Activated T-helper 2 cell treated with anti-CD3 and anti-CD28 coated beads, Interferon-gamma antibody, Interleukin-2, Interleukin-4, amounts not matched to agents 10 μg/mL and 5 μg/mL and 100 μg/mL, durations not matched to agents 14 hours and 24 hours and 36 hours (primary cell): ENCODE measurements at regions not wholly inside any gene's neighbourhood (a gene's known extent, or its start where the extent isn't known, plus 50 kb on each side); places are given as distances from the start of the nearest gene placed in this dataset.

Experiments used
- DNase-seq: peaks from one replicate; pipeline ENCODE4 v3.0.0; 2021; ENCODE audit warnings: low spot score
- H3K27ac Mint-ChIP-seq: one replicate; pipeline ENCODE4 v1.8.0; 2021; ENCODE audit warnings: mixed read lengths
- H3K27me3 Mint-ChIP-seq: one replicate; pipeline ENCODE4 v1.8.0; 2021; ENCODE audit warnings: low read depth, mixed read lengths
- H3K36me3 Mint-ChIP-seq: one replicate; pipeline ENCODE4 v1.8.0; 2021; ENCODE audit warnings: low read depth, mixed read lengths
- H3K4me1 Mint-ChIP-seq: one replicate; pipeline ENCODE4 v1.8.0; 2021; ENCODE audit warnings: low read depth, mixed read lengths
- H3K4me3 Mint-ChIP-seq: one replicate; pipeline ENCODE4 v1.8.0; 2021; ENCODE audit warnings: low read depth, mild to moderate bottlenecking, moderate library complexity, mixed read lengths
- H3K9me3 Mint-ChIP-seq: one replicate; pipeline ENCODE4 v1.8.0; 2021; ENCODE audit warnings: mixed read lengths
- intact Hi-C: fragments of 100-400 bp; cut with micrococcal nuclease; formaldehyde crosslinking; loops from one replicate; pipeline ENCODE4 v1.15.1; 2023

GRCh38 chr18:38052879-38053590 lies 487.4 kb upstream of the CELF4 start:
- Mint-ChIP-seq H3K27ac (no peak overlapping the region), H3K4me3 (no peak overlapping the region), H3K9me3 (no peaks in the 10 kb centered on the region), H3K4me1 (no peaks in the 10 kb centered on the region), H3K27me3 (no peaks in the 10 kb centered on the region), H3K36me3 (no peaks in the 10 kb centered on the region)
- intact Hi-C loops: no loop called here
- DNase-seq: no peak

- no peaks in the 10 kb centered on the region for H3K27me3 Mint-ChIP-seq
- H3K9me3 Mint-ChIP-seq: peaks cover 4% of the 10 kb centered on the region
- H3K4me3 Mint-ChIP-seq: no peak overlapping the region
- no peak overlapping the region for H3K27ac Mint-ChIP-seq
- intact Hi-C loops: no loop called here
- no peaks in the 10 kb centered on the region for H3K4me1 Mint-ChIP-seq
- no peak for DNase-seq
- H3K36me3 Mint-ChIP-seq: no peaks in the 10 kb centered on the region
Measured at GRCh38 chr18:38047820-38048219, 482.2 kb upstream of the CELF4 start.

- peaks cover 4% of the 10 kb centered on the region for H3K9me3 Mint-ChIP-seq
- no peak overlapping the region for H3K4me3 Mint-ChIP-seq
- no peaks in the 10 kb centered on the region for H3K36me3 Mint-ChIP-seq
- no peaks in the 10 kb centered on the region for H3K27me3 Mint-ChIP-seq
- intact Hi-C loops: no loop called here
- no peaks in the 10 kb centered on the region for H3K4me1 Mint-ChIP-seq
- no peak overlapping the region for H3K27ac Mint-ChIP-seq
- DNase-seq: no peak
Measured at GRCh38 chr18:38046651-38047050, 481.1 kb upstream of the CELF4 start.

GRCh38 chr18:38045845-38046244 lies 480.2 kb upstream of the CELF4 start:
- Mint-ChIP-seq H3K27ac (no peak overlapping the region), H3K4me3 (no peak overlapping the region), H3K4me1 (no peaks in the 10 kb centered on the region), H3K27me3 (no peaks in the 10 kb centered on the region), H3K9me3 (peaks cover 4% of the 10 kb centered on the region), H3K36me3 (no peaks in the 10 kb centered on the region)
- DNase-seq: no peak
- intact Hi-C loops: no loop called here

- DNase-seq: no peak
- Mint-ChIP-seq H3K4me3 (no peak overlapping the region), H3K27me3 (no peaks in the 10 kb centered on the region), H3K9me3 (peaks cover 4% of the 10 kb centered on the region), H3K4me1 (no peaks in the 10 kb centered on the region), H3K36me3 (no peaks in the 10 kb centered on the region), H3K27ac (no peak overlapping the region)
- intact Hi-C loops: no loop called here
Measured at GRCh38 chr18:38042211-38042890, 476.8 kb upstream of the CELF4 start.

- Mint-ChIP-seq H3K9me3 (peaks cover 2% of the 10 kb centered on the region), H3K36me3 (no peaks in the 10 kb centered on the region), H3K27me3 (no peaks in the 10 kb centered on the region), H3K27ac (no peak overlapping the region), H3K4me3 (no peak overlapping the region), H3K4me1 (no peaks in the 10 kb centered on the region)
- no peak for DNase-seq
- intact Hi-C loops: no loop called here
Measured at GRCh38 chr18:38038242-38038641, 472.6 kb upstream of the CELF4 start.

- intact Hi-C loops: no loop called here
- no peaks in the 10 kb centered on the region for H3K36me3 Mint-ChIP-seq
- no peaks in the 10 kb centered on the region for H3K9me3 Mint-ChIP-seq
- no peaks in the 10 kb centered on the region for H3K27me3 Mint-ChIP-seq
- DNase-seq: no peak
- H3K4me1 Mint-ChIP-seq: no peaks in the 10 kb centered on the region
- H3K27ac Mint-ChIP-seq: no peak overlapping the region
- no peak overlapping the region for H3K4me3 Mint-ChIP-seq
Measured at GRCh38 chr18:38035193-38035592, 469.6 kb upstream of the CELF4 start.

GRCh38 chr18:38033282-38033681 lies 467.7 kb upstream of the CELF4 start:
- no peaks in the 10 kb centered on the region for H3K9me3 Mint-ChIP-seq
- intact Hi-C loops: no loop called here
- H3K4me3 Mint-ChIP-seq: no peak overlapping the region

GRCh38 chr18:38032516-38032915 lies 466.9 kb upstream of the CELF4 start:
- H3K9me3 Mint-ChIP-seq: no peaks in the 10 kb centered on the region
- H3K4me1 Mint-ChIP-seq: no peaks in the 10 kb centered on the region
- H3K27me3 Mint-ChIP-seq: no peaks in the 10 kb centered on the region
- DNase-seq: no peak
- no peak overlapping the region for H3K27ac Mint-ChIP-seq
- no peak overlapping the region for H3K4me3 Mint-ChIP-seq
- intact Hi-C loops: no loop called here
- no peaks in the 10 kb centered on the region for H3K36me3 Mint-ChIP-seq

More at GRCh38 chr18:38033282-38033681, 467.7 kb upstream of the CELF4 start:
- Mint-ChIP-seq H3K27me3 (no peaks in the 10 kb centered on the region), H3K4me1 (no peaks in the 10 kb centered on the region), H3K27ac (no peak overlapping the region), H3K36me3 (no peaks in the 10 kb centered on the region)
- DNase-seq: no peak

- H3K27me3 Mint-ChIP-seq: no peaks in the 10 kb centered on the region
- no peak for DNase-seq
- H3K36me3 Mint-ChIP-seq: no peaks in the 10 kb centered on the region
- intact Hi-C loops: no loop called here
- H3K9me3 Mint-ChIP-seq: no peaks in the 10 kb centered on the region
- no peak overlapping the region for H3K4me3 Mint-ChIP-seq
- H3K27ac Mint-ChIP-seq: no peak overlapping the region
- no peaks in the 10 kb centered on the region for H3K4me1 Mint-ChIP-seq
Measured at GRCh38 chr18:38028946-38029345, 463.3 kb upstream of the CELF4 start.

- DNase-seq: no peak
- H3K27ac Mint-ChIP-seq: no peak overlapping the region
Measured at GRCh38 chr18:38025433-38026038, 459.9 kb upstream of the CELF4 start.

GRCh38 chr18:38023871-38024270 lies 458.3 kb upstream of the CELF4 start:
- H3K27me3 Mint-ChIP-seq: no peaks in the 10 kb centered on the region
- intact Hi-C loops: no loop called here
- H3K36me3 Mint-ChIP-seq: no peaks in the 10 kb centered on the region
- H3K4me1 Mint-ChIP-seq: no peaks in the 10 kb centered on the region
- H3K27ac Mint-ChIP-seq: no peak overlapping the region
- no peaks in the 10 kb centered on the region for H3K9me3 Mint-ChIP-seq
- H3K4me3 Mint-ChIP-seq: no peak overlapping the region
- DNase-seq: no peak

More at GRCh38 chr18:38025433-38026038, 459.9 kb upstream of the CELF4 start:
- H3K27me3 Mint-ChIP-seq: no peaks in the 10 kb centered on the region
- H3K36me3 Mint-ChIP-seq: no peaks in the 10 kb centered on the region
- intact Hi-C loops: no loop called here
- no peak overlapping the region for H3K4me3 Mint-ChIP-seq
- H3K4me1 Mint-ChIP-seq: no peaks in the 10 kb centered on the region
- H3K9me3 Mint-ChIP-seq: no peaks in the 10 kb centered on the region

- H3K27ac Mint-ChIP-seq: no peak overlapping the region
- intact Hi-C loops: no loop called here
- no peaks in the 10 kb centered on the region for H3K27me3 Mint-ChIP-seq
- H3K4me3 Mint-ChIP-seq: no peak overlapping the region
- DNase-seq: no peak
- H3K36me3 Mint-ChIP-seq: no peaks in the 10 kb centered on the region
- no peaks in the 10 kb centered on the region for H3K4me1 Mint-ChIP-seq
- no peaks in the 10 kb centered on the region for H3K9me3 Mint-ChIP-seq
Measured at GRCh38 chr18:38022234-38022633, 456.6 kb upstream of the CELF4 start.
